ENCODE measurements at regions not wholly inside any gene's neighbourhood (a gene's known extent, or its start where the extent isn't known, plus 50 kb on each side); places are given as distances from the start of the nearest gene placed in this dataset.

- no peak for DNase-seq (ENCODE audit: low spot score)
Observed at GRCh38 chr2:861655-862354, 88.8 kb upstream of the SNTG2 start.

- peak; percentile 72 for DNase-seq (ENCODE audit: low spot score)
Observed at GRCh38 chr2:860259-860855, 90.3 kb upstream of the SNTG2 start.

GRCh38 chr2:858646-859045 is 92.0 kb upstream of the SNTG2 start:
- no peak for DNase-seq (ENCODE audit: low spot score)

GRCh38 chr2:857937-858336 is 92.7 kb upstream of the SNTG2 start:
- peak; percentile 55 for DNase-seq (ENCODE audit: low spot score)

- DNase-seq (ENCODE audit: low spot score) = peak; percentile 59
Observed at GRCh38 chr2:857081-857480, 93.6 kb upstream of the SNTG2 start.

GRCh38 chr2:856456-856855 is 94.2 kb upstream of the SNTG2 start:
- no peak for DNase-seq (ENCODE audit: low spot score)

GRCh38 chr2:856041-856440 is 94.6 kb upstream of the SNTG2 start:
- no peak for DNase-seq (ENCODE audit: low spot score)

- no peak for DNase-seq (ENCODE audit: low spot score)
Observed at GRCh38 chr2:855177-855576, 95.5 kb upstream of the SNTG2 start.

- DNase-seq (ENCODE audit: low spot score) = peak; percentile 87
Observed at GRCh38 chr2:854460-854859, 96.2 kb upstream of the SNTG2 start.

- DNase-seq (ENCODE audit: low spot score) = peak; percentile 76
Observed at GRCh38 chr2:853203-853870, 97.3 kb upstream of the SNTG2 start.

GRCh38 chr2:852168-852567 is 98.5 kb upstream of the SNTG2 start:
- DNase-seq (ENCODE audit: low spot score) = no peak

- no peak for DNase-seq (ENCODE audit: low spot score)
Observed at GRCh38 chr2:851680-852079, 99.0 kb upstream of the SNTG2 start.

- no peak for DNase-seq (ENCODE audit: low spot score)
Observed at GRCh38 chr2:851078-851477, 99.6 kb upstream of the SNTG2 start.

GRCh38 chr2:850429-850828 is 100.2 kb upstream of the SNTG2 start:
- DNase-seq (ENCODE audit: low spot score) = no peak

- DNase-seq (ENCODE audit: low spot score) = no peak
Observed at GRCh38 chr2:848099-848498, 102.5 kb upstream of the SNTG2 start.

GRCh38 chr2:847669-848068 is 103.0 kb upstream of the SNTG2 start:
- DNase-seq (ENCODE audit: low spot score) = no peak

- DNase-seq (ENCODE audit: low spot score) = no peak
Observed at GRCh38 chr2:844715-845114, 105.9 kb upstream of the SNTG2 start.

- no peak for DNase-seq (ENCODE audit: low spot score)
Observed at GRCh38 chr2:842151-842803, 108.4 kb upstream of the SNTG2 start.

GRCh38 chr2:841036-841435 is 109.6 kb upstream of the SNTG2 start:
- no peak for DNase-seq (ENCODE audit: low spot score)

GRCh38 chr2:834233-834632 is 116.4 kb upstream of the SNTG2 start:
- no peak for DNase-seq (ENCODE audit: low spot score)

GRCh38 chr2:833180-833579 is 117.5 kb upstream of the SNTG2 start:
- DNase-seq (ENCODE audit: low spot score) = no peak

GRCh38 chr2:832635-833034 is 118.0 kb upstream of the SNTG2 start:
- DNase-seq (ENCODE audit: low spot score) = no peak
